GM18499 (cell line): ENCODE measurements at regions not wholly inside any gene's neighbourhood (a gene's known extent, or its start where the extent isn't known, plus 50 kb on each side); places are given as distances from the start of the nearest gene placed in this dataset.
A peak's percentile ranks its signal among the peaks of the same experiment; 100 is the strongest.
"Not testable (repeated sequence)": the region's sequence is repeated elsewhere in the genome, so short reads cannot be mapped to it uniquely, and the experiment has no call there.

Experiments used
- ATAC-seq: cut with Tn5 transposase; IDR thresholded peaks from one replicate; pipeline ENCODE4 v1.9.1; 2021; ENCODE audit warnings: moderate number of reproducible peaks; ENCODE audit not compliant: insufficient read depth, unreplicated experiment

- no peak for ATAC-seq
Measured at GRCh38 chr10:62938672-62939071, 122.5 kb upstream of the EGR2 start.

GRCh38 chr10:62937674-62938073, 121.5 kb upstream of the EGR2 start:
- ATAC-seq, result no peak

GRCh38 chr10:62935022-62935421, 118.9 kb upstream of the EGR2 start:
- ATAC-seq, result no peak

GRCh38 chr10:62934258-62934657, 118.1 kb upstream of the EGR2 start:
- no peak for ATAC-seq

GRCh38 chr10:62928763-62929162, 112.6 kb upstream of the EGR2 start:
- ATAC-seq, result not testable (repeated sequence)

- no peak for ATAC-seq
Measured at GRCh38 chr10:62926407-62926806, 110.2 kb upstream of the EGR2 start.

- ATAC-seq, result no peak
Measured at GRCh38 chr10:62924344-62924748, 108.2 kb upstream of the EGR2 start.

- no peak for ATAC-seq
Measured at GRCh38 chr10:62919776-62920175, 103.6 kb upstream of the EGR2 start.

GRCh38 chr10:62917475-62918238, 101.5 kb upstream of the EGR2 start:
- ATAC-seq, result no peak

GRCh38 chr10:62916141-62916603, 100.0 kb upstream of the EGR2 start:
- no peak for ATAC-seq

- ATAC-seq, result no peak
Measured at GRCh38 chr10:62915158-62915557, 99.0 kb upstream of the EGR2 start.

- ATAC-seq, result no peak
Measured at GRCh38 chr10:62912086-62912485, 95.9 kb upstream of the EGR2 start.

GRCh38 chr10:62911210-62911963, 95.2 kb upstream of the EGR2 start:
- ATAC-seq, result no peak

GRCh38 chr10:62907470-62908212, 91.5 kb upstream of the EGR2 start:
- ATAC-seq, result peak; percentile 91

GRCh38 chr10:62904281-62904875, 88.2 kb upstream of the EGR2 start:
- no peak for ATAC-seq

- ATAC-seq, result no peak
Measured at GRCh38 chr10:62903828-62904227, 87.7 kb upstream of the EGR2 start.

GRCh38 chr10:62900829-62901571, 84.8 kb upstream of the EGR2 start:
- ATAC-seq, result no peak

- ATAC-seq, result no peak
Measured at GRCh38 chr10:62899311-62899710, 83.1 kb upstream of the EGR2 start.

- no peak for ATAC-seq
Measured at GRCh38 chr10:62895063-62895462, 78.9 kb upstream of the EGR2 start.

GRCh38 chr10:62894156-62894555, 78.0 kb upstream of the EGR2 start:
- ATAC-seq, result no peak
